DMS153 treated with DMSO at 0.1 percent for 48 hours (cell line): ENCODE measurements at regions not wholly inside any gene's neighbourhood (a gene's known extent, or its start where the extent isn't known, plus 50 kb on each side); places are given as distances from the start of the nearest gene placed in this dataset.

Experiments used
- DNase-seq: peaks from one replicate; lab custom pipeline; 2025; ENCODE audit not compliant: unreplicated experiment; lab: John Stamatoyannopoulos, UW

DNA sequence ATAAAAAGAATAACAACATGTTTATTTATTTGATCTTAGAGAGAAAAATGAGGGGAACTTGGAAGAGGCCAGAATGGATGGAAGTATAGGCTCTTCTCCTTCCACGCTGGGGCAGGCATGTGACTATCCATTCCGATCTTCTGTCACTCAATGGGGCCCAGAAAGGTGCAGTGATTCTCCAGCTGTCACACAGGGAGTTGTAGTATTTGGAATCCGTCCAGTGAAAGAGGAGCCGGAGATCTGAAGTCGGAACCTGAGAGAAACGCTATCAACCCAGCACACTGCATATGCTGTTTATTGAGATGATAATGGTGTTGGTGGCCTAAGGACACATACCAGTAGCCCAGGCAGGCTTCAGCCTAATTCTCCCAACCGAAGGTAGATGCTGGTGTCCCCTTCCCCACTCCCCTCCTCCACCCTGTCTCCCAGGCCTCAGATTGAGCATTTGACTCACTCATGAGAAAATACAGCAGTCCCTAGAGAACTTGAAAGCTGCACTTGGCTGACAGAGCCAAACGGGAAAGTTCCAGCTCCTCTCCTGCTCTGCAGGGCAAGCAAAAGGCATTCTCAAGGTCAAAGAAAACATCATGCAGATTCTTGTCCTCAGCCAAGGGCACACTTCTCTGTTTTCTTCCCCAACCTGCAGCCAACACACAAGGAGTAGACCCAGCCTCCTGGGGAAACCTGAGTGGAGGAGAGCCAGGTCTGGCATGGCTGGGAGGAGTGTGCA, 100.4 kb downstream of the IRF2BPL start:
- no peak for DNase-seq

- no peak for DNase-seq
These were observed 100.5 kb downstream of the LRRC74A start for GRCh38 chr14:76926521-76927251.

DNA sequence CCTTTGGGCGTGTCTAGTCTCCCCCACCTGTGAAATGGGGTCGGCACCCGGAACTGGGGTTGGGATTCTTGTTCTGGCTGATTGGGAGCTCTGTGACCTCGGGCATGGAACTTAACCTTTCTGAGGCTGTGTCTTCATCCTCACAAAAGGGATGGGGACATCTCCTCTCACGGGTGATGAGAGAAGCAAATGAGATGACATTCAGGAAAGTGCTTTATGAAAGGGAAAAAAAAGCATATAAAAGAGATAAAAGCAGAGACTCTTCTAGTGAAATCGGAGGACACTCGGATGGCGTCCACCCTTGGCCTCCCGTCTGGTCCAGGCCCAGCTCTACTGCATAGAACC, 98.9 kb downstream of the LRRC74A start:
- DNase-seq, result no peak

DNA sequence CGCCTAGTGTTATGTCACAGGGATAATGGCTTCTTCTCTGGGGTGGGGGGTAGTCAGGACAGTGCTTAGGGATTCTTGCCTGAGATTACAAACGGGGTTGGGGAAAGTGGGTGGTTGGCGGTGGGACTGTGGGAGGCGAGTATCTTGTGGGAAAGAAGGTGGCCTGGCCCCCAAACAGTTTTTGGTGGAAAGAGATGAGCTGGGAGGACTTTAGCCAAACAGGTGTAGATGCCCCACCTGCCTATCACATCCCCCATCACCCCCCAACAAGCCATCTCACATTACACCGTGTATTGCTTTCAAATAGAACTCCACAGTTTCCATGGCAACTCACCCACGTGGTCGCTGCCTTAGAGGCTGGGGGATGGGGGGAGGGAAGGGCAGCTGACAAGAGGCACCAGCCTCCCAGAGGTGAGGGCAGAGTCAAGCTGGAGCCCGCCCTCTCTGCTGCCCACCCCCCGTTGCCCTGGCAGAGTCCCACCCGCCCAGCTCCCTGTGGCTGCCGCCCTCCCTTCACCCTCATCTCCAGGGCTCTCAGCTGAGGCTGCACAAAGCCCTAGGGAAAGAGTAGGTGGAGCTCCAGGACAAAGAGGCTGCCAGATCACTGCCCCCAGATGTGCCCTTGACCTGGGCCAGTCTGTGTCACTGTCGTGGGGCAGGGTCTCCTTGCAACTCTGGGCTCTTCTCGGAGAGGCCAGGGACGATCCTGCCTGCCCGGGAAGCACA, 98.3 kb downstream of the LRRC74A start:
- DNase-seq, result peak; percentile 52

DNA sequence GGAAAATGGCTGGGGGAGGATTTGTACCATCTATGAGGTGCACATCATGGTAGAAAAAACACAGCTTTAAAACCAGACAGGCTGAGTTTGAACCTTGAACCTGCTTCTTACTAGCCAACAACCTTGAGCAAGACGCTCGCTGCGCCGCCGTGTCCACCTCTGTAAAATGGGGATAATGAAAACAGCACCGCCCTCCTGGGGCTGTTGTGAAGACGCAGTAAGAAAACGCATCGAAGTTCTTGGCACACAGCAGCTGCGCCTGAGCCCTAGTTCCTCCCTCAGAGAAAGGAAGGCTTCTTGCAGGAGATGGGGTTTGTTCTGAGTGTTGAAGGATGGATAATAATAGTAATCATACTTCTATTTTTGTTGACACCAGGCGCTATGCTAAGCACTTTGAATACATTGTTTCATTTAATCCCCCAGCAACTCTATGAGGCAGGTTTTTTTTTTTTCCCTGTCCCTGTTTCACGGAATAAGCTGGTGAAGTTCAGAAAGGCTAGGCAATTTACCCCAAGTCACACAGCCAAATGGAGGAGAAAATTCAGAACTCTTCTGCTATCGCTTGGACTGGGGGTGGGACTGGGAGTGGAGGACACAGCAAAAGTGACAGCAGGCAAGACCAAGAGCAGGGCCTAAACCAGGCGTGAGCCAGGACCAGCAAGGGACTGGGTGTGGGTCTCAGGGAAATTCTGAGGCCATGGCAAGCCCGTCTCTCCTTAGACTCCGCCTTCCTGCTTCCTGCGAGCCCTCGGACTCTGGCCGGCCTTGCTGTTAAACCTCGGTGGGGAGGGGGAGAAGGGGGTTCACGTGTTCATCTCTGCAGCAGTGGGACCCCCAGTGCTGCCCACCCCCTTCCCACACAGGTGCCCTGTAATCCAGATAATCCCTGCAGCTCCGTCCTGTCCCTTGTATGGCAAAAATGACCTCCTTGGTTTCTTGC, 97.5 kb downstream of the LRRC74A start:
- DNase-seq, result no peak

- no peak for DNase-seq
These were observed 96.4 kb downstream of the LRRC74A start for GRCh38 chr14:76922584-76922983.

DNA sequence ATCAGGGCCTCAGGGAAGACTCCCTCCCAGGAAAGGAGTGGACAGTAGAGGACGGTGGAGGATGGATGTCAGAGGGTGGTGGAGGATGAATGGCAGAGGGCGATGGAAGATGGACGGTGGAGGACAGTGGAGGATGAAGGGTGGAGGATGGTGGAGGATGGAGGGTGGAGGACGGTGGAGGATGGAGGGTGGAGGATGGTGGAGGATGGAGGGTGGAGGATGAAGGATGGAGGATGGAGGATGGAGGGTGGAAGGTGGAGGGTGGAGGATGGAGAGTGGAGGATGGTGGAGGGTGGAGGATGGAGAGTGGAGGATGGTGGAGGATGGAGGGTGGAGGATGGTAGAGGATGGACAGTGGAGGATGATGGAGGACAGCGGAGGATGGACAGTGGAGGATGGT, 95.9 kb downstream of the LRRC74A start:
- no peak for DNase-seq

DNA sequence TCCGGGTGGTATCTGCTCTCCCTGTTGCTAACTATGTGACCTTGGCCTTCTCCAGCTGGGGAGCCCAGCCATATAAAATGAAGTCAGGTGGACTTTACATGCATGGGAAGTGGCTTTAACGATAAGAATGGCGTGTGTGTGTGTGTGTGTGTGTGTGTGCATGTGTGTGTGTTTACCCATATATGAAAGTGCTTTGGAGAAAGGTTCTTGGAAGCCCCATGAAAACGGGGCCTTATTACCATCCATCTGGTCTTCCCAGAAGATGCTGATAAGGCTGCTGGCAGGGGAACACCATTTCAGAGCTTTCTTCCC, 94.8 kb downstream of the LRRC74A start:
- no peak for DNase-seq

DNA sequence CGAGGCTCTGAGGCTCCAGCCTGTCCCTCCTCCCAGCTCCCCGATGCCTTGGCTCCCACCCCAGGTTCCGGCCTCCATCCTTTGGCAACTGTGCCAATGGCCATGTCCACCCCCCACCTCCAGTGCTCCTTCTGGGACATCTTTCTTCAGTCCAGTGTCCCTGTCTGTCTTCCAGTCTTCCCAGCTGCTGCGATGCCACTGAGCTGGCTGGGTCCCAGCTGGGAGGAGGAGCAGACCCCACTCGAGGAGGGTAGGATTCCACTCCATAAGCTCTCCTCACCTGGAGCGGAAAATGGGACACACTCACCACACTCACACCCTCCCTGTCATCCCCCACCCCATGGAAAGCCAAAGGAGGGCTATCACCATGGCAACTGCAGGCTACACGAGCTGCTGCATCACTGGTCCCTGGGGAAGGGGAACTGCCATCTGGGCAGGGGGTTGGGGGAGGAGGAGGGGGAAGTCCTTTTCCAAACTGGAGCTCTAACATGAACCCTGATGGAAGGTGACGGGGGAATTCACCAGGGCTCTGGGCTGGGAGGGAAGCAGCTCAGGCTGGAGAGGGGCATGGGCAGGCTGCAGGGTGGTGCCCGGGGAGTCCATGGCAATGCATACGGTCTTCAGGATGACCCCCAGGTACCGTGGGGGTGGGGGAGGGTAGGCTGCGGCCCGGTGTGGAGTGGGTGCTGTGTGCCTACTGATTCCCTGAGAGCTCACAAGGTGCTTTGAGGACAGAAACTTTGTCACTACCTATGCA, 94.3 kb downstream of the LRRC74A start:
- peak; percentile 35 for DNase-seq

DNA sequence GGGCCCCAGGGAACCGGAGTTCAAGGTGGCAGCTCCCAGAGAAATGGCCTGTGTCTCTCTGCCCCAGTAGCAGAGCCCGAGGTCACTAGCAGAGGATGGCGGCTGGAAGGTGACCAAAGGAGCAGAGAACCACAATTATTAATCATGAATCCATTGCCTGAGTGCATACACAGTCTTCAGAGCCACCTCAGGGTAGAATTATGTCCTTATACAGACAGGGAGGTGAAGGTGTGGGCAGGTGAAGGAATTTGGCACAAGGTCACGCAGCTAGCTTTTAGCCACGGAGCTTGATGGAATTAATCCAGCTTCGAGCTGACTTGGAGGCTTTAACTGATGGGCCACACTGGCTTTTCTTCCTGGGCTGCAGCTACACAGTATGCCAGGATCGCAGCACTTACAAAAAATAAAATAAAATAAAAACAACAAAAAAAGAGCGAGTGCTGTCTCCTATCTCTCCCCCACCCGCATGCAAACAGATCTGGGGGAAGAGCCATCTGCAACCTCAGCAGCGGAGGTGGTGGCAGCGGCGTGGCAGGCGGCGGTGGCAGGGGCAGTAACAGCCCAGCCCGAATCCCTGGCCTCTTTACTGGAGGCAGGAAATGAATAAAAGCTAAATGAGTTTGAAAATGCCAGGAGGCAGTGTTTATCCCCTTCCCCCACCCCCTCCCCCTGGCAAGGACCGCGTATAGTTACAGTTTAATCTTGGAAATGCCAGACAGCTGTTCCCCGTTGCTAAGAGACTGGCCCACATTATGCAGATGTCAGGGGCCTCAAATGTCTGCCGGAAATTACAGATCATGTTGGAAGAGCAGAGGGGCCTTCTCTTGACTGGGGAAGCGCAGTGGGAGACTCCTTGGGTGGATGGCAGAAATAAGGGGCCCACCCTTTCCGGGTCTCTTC, 93.5 kb downstream of the LRRC74A start:
- peak; percentile 81 for DNase-seq
